Kidney (tissue), 13 donors: ENCODE measurements at regions not wholly inside any gene's neighbourhood (a gene's known extent, or its start where the extent isn't known, plus 50 kb on each side); places are given as distances from the start of the nearest gene placed in this dataset.

ENCODE experiments used
- DNase-seq, 5 donors: peaks; one replicate each; pipeline ENCODE4 v3.0.0-alpha.2; 2013 to 2020
- FAIRE-seq: peaks from 2 replicates; lab custom pipeline; 2012; peaks lifted over from hg19 to GRCh38; lab: Jason Lieb, UNC
- H3K27ac ChIP-seq, 2 donors: one replicate each; pipeline ENCODE4 v1.7.0; 2013; ENCODE audit warnings: low read depth in 2 of 2, low read length in 2 of 2, inconsistent platforms in 1 of 2
- H3K27me3 ChIP-seq: one replicate; pipeline ENCODE4 v1.7.1; 2013; ENCODE audit warnings: low read length, inconsistent platforms; ENCODE audit not compliant: control insufficient read depth, insufficient read depth
- H3K36me3 ChIP-seq, 3 donors: one replicate each; pipeline versions ENCODE4 v1.7.0 to v1.7.1; 2013; ENCODE audit warnings: low read length in 3 of 3, control low read depth in 1 of 3, inconsistent platforms in 1 of 3; ENCODE audit not compliant: insufficient read depth in 3 of 3, control insufficient read depth in 2 of 3
- H3K4me1 ChIP-seq, 3 donors: one replicate each; pipeline versions ENCODE4 v1.7.0 to v1.7.1; 2013; ENCODE audit warnings: low read length in 3 of 3, inconsistent platforms in 1 of 3, low read depth in 1 of 3; ENCODE audit not compliant: control insufficient read depth in 2 of 3, insufficient read depth in 2 of 3
- H3K4me3 ChIP-seq, 3 donors: one replicate each; pipeline versions ENCODE4 v1.7.0 to v1.8.1; 2013; ENCODE audit warnings: low read length in 3 of 3, control low read depth in 1 of 3, inconsistent platforms in 1 of 3
- H3K9ac ChIP-seq, 3 donors: one replicate each; pipeline versions ENCODE4 v1.7.0 to v1.7.1; 2013; ENCODE audit warnings: low read length in 3 of 3, control low read depth in 1 of 3, inconsistent platforms in 1 of 3
- H3K9me3 ChIP-seq, 3 donors: one replicate each; pipeline versions ENCODE4 v1.7.0 to v1.7.1; 2013; ENCODE audit warnings: low read length in 3 of 3, control low read depth in 1 of 3, inconsistent platforms in 1 of 3; ENCODE audit not compliant: control insufficient read depth in 2 of 3, insufficient read depth in 1 of 3
- CTCF ChIP-seq: IDR thresholded peaks from 3 replicates; pipeline ENCODE4 v1.5.1; 2012; ENCODE audit warnings: mild to moderate bottlenecking, moderate library complexity, borderline replicate concordance; ENCODE audit not compliant: insufficient read depth; ENCODE audit errors: extremely low read depth
- intact Hi-C: fragments of 100-400 bp; cut with DNase I; formaldehyde crosslinking; loops from one replicate; pipeline ENCODE4 v1.11.1; 2022
- donor health status: control.
- donor health status: control.
- donor health status: control.
- donor health status: control.
- donor health status: control.
- donor health status: DM: yes; HTN: yes; CAD: no.
- donor health status: Normal renal cell carcinoma (clear cell type).

GRCh38 chr10:78544423-78545090, 510.9 kb downstream of the RPS24 start:
- no peak overlapping the region for H3K4me3 ChIP-seq
- intact Hi-C loops: no loop called here
- FAIRE-seq: no peak
- no peak overlapping the region for H3K27ac ChIP-seq
- H3K36me3 ChIP-seq: no peaks in the 10 kb centered on the region
- TF ChIP-seq CTCF: no peak
- peaks cover 0 to 4% (median 0%) of the 10 kb centered on the region in 3 donors for H3K4me1 ChIP-seq
- peak in 1 of 5 donors; percentile 28 for DNase-seq
- no peaks in the 10 kb centered on the region for H3K27me3 ChIP-seq
- no peaks in the 10 kb centered on the region for H3K9me3 ChIP-seq
- no peak overlapping the region for H3K9ac ChIP-seq

GRCh38 chr10:78545756-78546155, 512.1 kb downstream of the RPS24 start:
- Histone ChIP-seq H3K36me3 (no peaks in the 10 kb centered on the region), H3K27me3 (no peaks in the 10 kb centered on the region), H3K4me1 (peaks cover 0 to 4% (median 0%) of the 10 kb centered on the region in 3 donors), H3K9ac (no peak overlapping the region), H3K27ac (no peak overlapping the region), H3K4me3 (no peak overlapping the region), H3K9me3 (no peaks in the 10 kb centered on the region)
- no peak for TF ChIP-seq CTCF
- intact Hi-C loops: no loop called here
- FAIRE-seq (no peak), DNase-seq (peak in 1 of 5 donors; percentile 26)

GRCh38 chr10:78547397-78547796, 513.7 kb downstream of the RPS24 start:
- intact Hi-C loops: no loop called here
- Histone ChIP-seq H3K27me3 (no peaks in the 10 kb centered on the region), H3K36me3 (no peaks in the 10 kb centered on the region), H3K9me3 (no peaks in the 10 kb centered on the region), H3K4me1 (peaks cover 0 to 12% (median 0%) of the 10 kb centered on the region in 3 donors), H3K9ac (no peak overlapping the region), H3K27ac (no peak overlapping the region), H3K4me3 (no peak overlapping the region)
- FAIRE-seq (no peak), DNase-seq (no peak)
- TF ChIP-seq CTCF: no peak
